Testis (tissue), 2 donors: ENCODE measurements at regions not wholly inside any gene's neighbourhood (a gene's known extent, or its start where the extent isn't known, plus 50 kb on each side); places are given as distances from the start of the nearest gene placed in this dataset.

Source experiments
- DNase-seq: peaks from one replicate; pipeline ENCODE4 v3.0.0-alpha.2; 2019
- H3K27ac ChIP-seq, 2 donors: fragments of 200-600 bp; sonication (generic); one replicate each; pipeline ENCODE4 v1.5.1; 2019
- H3K27me3 ChIP-seq: fragments of 200-600 bp; sonication (generic); one replicate; pipeline ENCODE4 v1.5.1; 2019
- H3K36me3 ChIP-seq: fragments of 200-600 bp; sonication (generic); one replicate; pipeline ENCODE4 v1.5.1; 2017; ENCODE audit warnings: low read depth; ENCODE audit errors: missing control alignments
- H3K4me1 ChIP-seq: fragments of 200-600 bp; sonication (generic); one replicate; pipeline ENCODE4 v1.5.1; 2019
- H3K4me3 ChIP-seq, 2 donors: fragments of 200-600 bp; sonication (generic); one replicate each; pipeline ENCODE4 v1.5.1; 2017 to 2019
- H3K9me3 ChIP-seq: fragments of 200-600 bp; sonication (generic); one replicate; pipeline ENCODE4 v1.5.1; 2017
- CTCF ChIP-seq, 3 experiments: fragments of 450-650 bp in 2 of 3; fragments of 200-600 bp in 1 of 3; sonication (generic) in 1 of 3; IDR thresholded peaks; one replicate each; pipeline ENCODE4 v1.5.1; 2016 to 2019; ENCODE audit warnings: antibody characterized with exemption in 3 of 3, mild to moderate bottlenecking in 2 of 3, moderate library complexity in 1 of 3
- POLR2A ChIP-seq: fragments of 450-650 bp; IDR thresholded peaks from one replicate; pipeline ENCODE4 v1.6.1; 2017; ENCODE audit warnings: antibody characterized with exemption, mild to moderate bottlenecking, moderate library complexity
- WGBS, 2 donors: methylation state at CpG; one replicate each; pipeline ENCODE4 v1.1.5; 2018; 5-methylcytosine and 5-hydroxymethylcytosine counted together
- intact Hi-C: fragments of 100-400 bp; cut with DNase I; formaldehyde crosslinking; loops from one replicate; pipeline ENCODE4 v1.15.1; 2023; ENCODE audit warnings: low total_unique reads

- H3K36me3 ChIP-seq, result no peaks in the 10 kb centered on the region
- H3K4me1 ChIP-seq, result no peaks in the 10 kb centered on the region
- no peaks in the 10 kb centered on the region for H3K9me3 ChIP-seq
- no peak for TF ChIP-seq CTCF (IDR thresholded peaks at IDR 0.05)
- TF ChIP-seq POLR2A, result no peak
- 78 to 87% methylated on average over 2 to 6 of the region's 6 CpGs for WGBS, 2 donors
- no peaks in the 10 kb centered on the region for H3K27me3 ChIP-seq
- intact Hi-C loops, result no loop called here
- no peak overlapping the region for H3K27ac ChIP-seq
- DNase-seq, result no peak
- no peak overlapping the region for H3K4me3 ChIP-seq
Measured at GRCh38 chr5:3818624-3819023, 223.0 kb downstream of the IRX1 start.

- no peaks in the 10 kb centered on the region for H3K27me3 ChIP-seq
- no peak for DNase-seq
- no peaks in the 10 kb centered on the region for H3K9me3 ChIP-seq
- H3K4me1 ChIP-seq, result no peaks in the 10 kb centered on the region
- no peaks in the 10 kb centered on the region for H3K36me3 ChIP-seq
- intact Hi-C loops, result no loop called here
- 77 to 80% methylated on average over 12 of the region's 12 CpGs for WGBS, 2 donors
- no peak overlapping the region for H3K27ac ChIP-seq
- H3K4me3 ChIP-seq, result no peak overlapping the region
- TF ChIP-seq CTCF (IDR thresholded peaks at IDR 0.05) (no peak), POLR2A (no peak)
Measured at GRCh38 chr5:3825531-3826451, 230.2 kb downstream of the IRX1 start.

GRCh38 chr5:3827624-3828023 lies 232.0 kb downstream of the IRX1 start:
- intact Hi-C loops, result no loop called here
- Histone ChIP-seq H3K36me3 (no peaks in the 10 kb centered on the region), H3K9me3 (no peaks in the 10 kb centered on the region), H3K27ac (no peak overlapping the region), H3K4me3 (no peak overlapping the region), H3K27me3 (no peaks in the 10 kb centered on the region), H3K4me1 (no peaks in the 10 kb centered on the region)
- no peak for TF ChIP-seq CTCF (IDR thresholded peaks at IDR 0.05)
- no peak for TF ChIP-seq POLR2A
- WGBS, 2 donors, result 38 to 57% methylated on average over 8 of the region's 8 CpGs
- DNase-seq, result no peak

- no peak for DNase-seq
- Histone ChIP-seq H3K27ac (no peak overlapping the region), H3K4me1 (no peaks in the 10 kb centered on the region), H3K4me3 (no peak overlapping the region), H3K9me3 (no peaks in the 10 kb centered on the region), H3K36me3 (no peaks in the 10 kb centered on the region), H3K27me3 (no peaks in the 10 kb centered on the region)
- intact Hi-C loops, result no loop called here
- 78 to 87% methylated on average over 4 of the region's 4 CpGs for WGBS, 2 donors
- TF ChIP-seq CTCF (IDR thresholded peaks at IDR 0.05), result no peak
- TF ChIP-seq POLR2A, result no peak
Measured at GRCh38 chr5:3828761-3829160, 233.1 kb downstream of the IRX1 start.

GRCh38 chr5:3833566-3833965 lies 237.9 kb downstream of the IRX1 start:
- no peak for TF ChIP-seq CTCF (IDR thresholded peaks at IDR 0.05)
- TF ChIP-seq POLR2A, result no peak
- Histone ChIP-seq H3K27me3 (no peaks in the 10 kb centered on the region), H3K4me3 (no peak overlapping the region), H3K4me1 (no peaks in the 10 kb centered on the region), H3K36me3 (no peaks in the 10 kb centered on the region), H3K27ac (no peak overlapping the region), H3K9me3 (no peaks in the 10 kb centered on the region)
- no peak for DNase-seq
- WGBS, 2 donors, result 36 to 53% methylated on average over 3 of the region's 3 CpGs
- intact Hi-C loops, result no loop called here
